Type B pancreatic cell (in vitro differentiated cells): ENCODE measurements at regions not wholly inside any gene's neighbourhood (a gene's known extent, or its start where the extent isn't known, plus 50 kb on each side); places are given as distances from the start of the nearest gene placed in this dataset.

Experiments
- DNase-seq: peaks from one replicate; pipeline ENCODE4 v3.0.0; 2021; ENCODE audit warnings: mixed read lengths; ENCODE audit not compliant: unreplicated experiment; ENCODE audit errors: extremely low spot score
- H3K27ac Mint-ChIP-seq: 2 replicates; pipeline ENCODE4 v1.8.0; 2021; ENCODE audit warnings: mild to moderate bottlenecking, mixed read lengths
- H3K27me3 Mint-ChIP-seq: 2 replicates; pipeline ENCODE4 v1.8.0; 2021; ENCODE audit warnings: mixed read lengths
- H3K36me3 Mint-ChIP-seq: 2 replicates; pipeline ENCODE4 v1.8.0; 2021; ENCODE audit warnings: mixed read lengths
- H3K4me1 Mint-ChIP-seq: one replicate; pipeline ENCODE4 v1.8.0; 2021; ENCODE audit warnings: mixed read lengths; ENCODE audit not compliant: unreplicated experiment
- H3K4me3 Mint-ChIP-seq: 2 replicates; pipeline ENCODE4 v1.8.0; 2021; ENCODE audit warnings: mild to moderate bottlenecking, mixed read lengths
- H3K9me3 Mint-ChIP-seq: 2 replicates; pipeline ENCODE4 v1.8.0; 2021; ENCODE audit warnings: mixed read lengths
- TF ChIP-seq, protein P1 (sequence below): fragments of 200-600 bp; sonication (generic); conservative IDR thresholded peaks from 2 replicates; pipeline ENCODE4 v1.5.0; 2021; ENCODE audit warnings: antibody characterized with exemption, mild to moderate bottlenecking

DNA sequence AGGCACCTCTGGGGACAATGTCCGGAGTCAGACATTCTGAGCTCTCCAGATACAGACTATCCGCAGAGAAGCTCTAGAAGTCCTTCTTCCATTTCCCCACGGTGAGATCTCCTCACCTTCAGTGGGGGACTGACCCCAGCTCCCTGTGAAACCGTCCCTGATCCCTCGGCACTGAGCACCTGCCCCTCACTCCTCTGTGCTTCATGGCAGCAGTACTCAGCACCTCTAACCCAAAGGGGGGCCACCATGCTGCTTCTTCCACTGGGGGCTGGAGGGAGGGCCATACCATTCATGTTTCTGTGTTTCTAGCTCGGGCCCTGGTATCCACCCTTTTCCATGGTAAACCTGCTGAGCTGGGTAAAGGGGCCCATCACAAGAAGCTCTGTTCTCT, 321.7 kb downstream of the BRD1 start:
- Mint-ChIP-seq H3K9me3 (peaks cover 3% of the 10 kb centered on the region), H3K4me3 (no peak overlapping the region), H3K36me3 (no peaks in the 10 kb centered on the region), H3K4me1 (no peaks in the 10 kb centered on the region), H3K27ac (no peak overlapping the region), H3K27me3 (no peaks in the 10 kb centered on the region)
- no peak for DNase-seq
- TF ChIP-seq, protein P1, sequence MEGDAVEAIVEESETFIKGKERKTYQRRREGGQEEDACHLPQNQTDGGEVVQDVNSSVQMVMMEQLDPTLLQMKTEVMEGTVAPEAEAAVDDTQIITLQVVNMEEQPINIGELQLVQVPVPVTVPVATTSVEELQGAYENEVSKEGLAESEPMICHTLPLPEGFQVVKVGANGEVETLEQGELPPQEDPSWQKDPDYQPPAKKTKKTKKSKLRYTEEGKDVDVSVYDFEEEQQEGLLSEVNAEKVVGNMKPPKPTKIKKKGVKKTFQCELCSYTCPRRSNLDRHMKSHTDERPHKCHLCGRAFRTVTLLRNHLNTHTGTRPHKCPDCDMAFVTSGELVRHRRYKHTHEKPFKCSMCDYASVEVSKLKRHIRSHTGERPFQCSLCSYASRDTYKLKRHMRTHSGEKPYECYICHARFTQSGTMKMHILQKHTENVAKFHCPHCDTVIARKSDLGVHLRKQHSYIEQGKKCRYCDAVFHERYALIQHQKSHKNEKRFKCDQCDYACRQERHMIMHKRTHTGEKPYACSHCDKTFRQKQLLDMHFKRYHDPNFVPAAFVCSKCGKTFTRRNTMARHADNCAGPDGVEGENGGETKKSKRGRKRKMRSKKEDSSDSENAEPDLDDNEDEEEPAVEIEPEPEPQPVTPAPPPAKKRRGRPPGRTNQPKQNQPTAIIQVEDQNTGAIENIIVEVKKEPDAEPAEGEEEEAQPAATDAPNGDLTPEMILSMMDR, result no peak

- H3K9me3 Mint-ChIP-seq, result no peaks in the 10 kb centered on the region
- no peak overlapping the region for H3K4me3 Mint-ChIP-seq
- H3K27me3 Mint-ChIP-seq, result no peaks in the 10 kb centered on the region
- no peaks in the 10 kb centered on the region for H3K4me1 Mint-ChIP-seq
- H3K27ac Mint-ChIP-seq, result no peak overlapping the region
- no peaks in the 10 kb centered on the region for H3K36me3 Mint-ChIP-seq
- TF ChIP-seq, protein P1, result no peak
- DNase-seq, result no peak
Measured at GRCh38 chr22:49505337-49506009, 322.2 kb downstream of the BRD1 start.

DNA sequence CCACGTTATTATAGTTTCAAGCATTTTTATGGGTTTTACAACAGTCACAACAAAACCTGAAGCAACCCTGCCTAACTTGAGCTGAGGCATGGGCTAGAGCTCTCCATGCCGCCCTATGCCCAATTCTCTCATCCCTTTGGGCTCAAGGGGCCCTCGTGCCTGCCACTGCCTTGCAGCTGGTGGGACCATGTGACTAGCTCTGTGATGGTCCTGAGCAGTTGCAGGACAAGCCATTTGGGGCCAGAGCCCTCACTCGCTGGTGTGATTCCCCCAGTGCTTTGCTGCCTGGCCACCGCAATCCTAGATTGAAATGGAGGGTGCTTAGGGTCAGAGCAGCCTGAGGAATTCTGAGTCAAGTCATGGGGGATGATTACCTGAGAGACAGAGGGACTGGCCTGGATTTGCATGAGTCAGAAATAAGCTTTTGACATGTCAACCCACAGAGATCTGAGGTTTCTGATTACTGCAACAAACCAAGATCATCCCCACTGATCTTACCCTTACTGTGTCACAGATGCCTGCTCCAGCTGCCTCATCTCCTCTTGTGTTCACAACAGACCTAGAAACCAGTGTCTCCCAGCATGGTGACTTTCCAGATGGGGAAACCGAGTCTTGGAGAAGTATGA, 323.7 kb downstream of the BRD1 start:
- H3K27ac Mint-ChIP-seq, result no peak overlapping the region
- H3K4me1 Mint-ChIP-seq, result no peaks in the 10 kb centered on the region
- no peak for DNase-seq
- H3K36me3 Mint-ChIP-seq, result no peaks in the 10 kb centered on the region
- H3K9me3 Mint-ChIP-seq, result no peaks in the 10 kb centered on the region
- TF ChIP-seq, protein P1, result no peak
- no peak overlapping the region for H3K4me3 Mint-ChIP-seq
- no peaks in the 10 kb centered on the region for H3K27me3 Mint-ChIP-seq

DNA sequence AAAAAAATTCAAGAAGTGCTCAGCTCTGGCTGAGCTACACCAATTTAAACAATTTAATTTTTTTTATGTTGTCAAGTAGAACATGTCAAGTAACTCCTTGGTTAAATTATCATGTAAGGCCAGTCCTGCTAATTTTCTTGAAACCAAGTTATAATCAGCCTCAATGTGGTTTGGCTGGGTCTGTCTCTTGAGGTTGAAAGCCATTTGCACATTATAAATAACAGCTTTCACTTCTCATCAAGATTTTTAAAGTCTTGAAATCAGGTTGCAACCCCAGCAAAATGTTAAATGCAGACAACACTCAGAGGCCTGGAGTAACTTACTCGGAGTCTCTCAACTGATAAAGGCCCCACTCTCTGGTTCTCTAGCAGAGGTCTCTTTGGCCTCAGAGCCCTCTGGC, 324.4 kb downstream of the BRD1 start:
- H3K27ac Mint-ChIP-seq, result no peak overlapping the region
- no peaks in the 10 kb centered on the region for H3K27me3 Mint-ChIP-seq
- DNase-seq, result no peak
- no peaks in the 10 kb centered on the region for H3K9me3 Mint-ChIP-seq
- H3K4me1 Mint-ChIP-seq, result no peaks in the 10 kb centered on the region
- no peaks in the 10 kb centered on the region for H3K36me3 Mint-ChIP-seq
- TF ChIP-seq, protein P1, result no peak
- no peak overlapping the region for H3K4me3 Mint-ChIP-seq

DNA sequence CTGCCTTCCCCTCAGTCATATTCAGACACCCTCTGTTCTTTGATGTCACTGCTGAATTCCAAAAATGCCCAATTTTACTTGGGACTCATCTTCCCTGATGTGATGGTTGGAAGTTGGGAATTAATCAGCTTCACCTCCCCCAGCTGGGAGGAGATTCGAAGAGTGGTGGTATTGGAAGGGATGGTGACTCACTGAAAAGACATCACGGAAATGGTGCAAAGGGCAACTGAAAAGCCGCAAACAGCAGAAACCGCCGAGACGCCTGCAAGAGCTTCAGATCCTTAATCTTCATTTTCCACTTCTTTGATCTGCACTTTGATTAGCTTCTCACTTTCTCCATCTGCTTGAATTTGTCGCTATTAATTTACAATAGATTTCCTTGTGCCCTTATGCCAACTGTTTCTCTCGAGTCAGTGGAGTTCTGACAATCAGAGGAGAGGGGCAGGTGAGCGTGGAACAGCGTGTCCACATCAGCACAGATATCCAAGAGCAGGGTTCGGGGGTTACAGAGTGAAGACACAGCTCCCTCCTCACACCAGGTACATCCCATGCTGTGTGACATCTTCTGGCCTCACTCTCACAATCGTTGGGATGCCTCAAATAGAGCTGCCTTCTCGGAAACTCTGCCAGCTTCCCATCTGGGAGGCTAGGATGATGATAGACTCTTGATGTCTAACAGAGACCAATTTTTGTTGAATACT, 325.4 kb downstream of the BRD1 start:
- no peak for DNase-seq

More for the DNA sequence above, 325.4 kb downstream of the BRD1 start:
- Mint-ChIP-seq H3K27ac (no peak overlapping the region), H3K27me3 (no peaks in the 10 kb centered on the region), H3K36me3 (no peaks in the 10 kb centered on the region), H3K4me1 (no peaks in the 10 kb centered on the region), H3K9me3 (no peaks in the 10 kb centered on the region), H3K4me3 (no peak overlapping the region)
- TF ChIP-seq, protein P1, result no peak
